IPS-18a (cell line): ENCODE measurements at regions not wholly inside any gene's neighbourhood (a gene's known extent, or its start where the extent isn't known, plus 50 kb on each side); places are given as distances from the start of the nearest gene placed in this dataset.

Experiments
- H3K27ac ChIP-seq: one replicate; pipeline ENCODE4 v1.5.1; 2013; ENCODE audit warnings: low read length
- H3K27me3 ChIP-seq: one replicate; pipeline ENCODE4 v1.6.1; 2013; ENCODE audit warnings: mild to moderate bottlenecking, low read length; ENCODE audit not compliant: control insufficient read depth, insufficient read depth
- H3K36me3 ChIP-seq: one replicate; pipeline ENCODE4 v1.6.1; 2013; ENCODE audit warnings: low read depth, low read length; ENCODE audit not compliant: control insufficient read depth
- H3K4me1 ChIP-seq: one replicate; pipeline ENCODE4 v1.6.1; 2013; ENCODE audit warnings: low read depth, low read length; ENCODE audit not compliant: control insufficient read depth
- H3K4me3 ChIP-seq: one replicate; pipeline ENCODE4 v1.5.1; 2013; ENCODE audit warnings: low read length
- H3K9ac ChIP-seq: one replicate; pipeline ENCODE4 v1.6.1; 2013; ENCODE audit warnings: mild to moderate bottlenecking, low read length, moderate library complexity
- H3K9me3 ChIP-seq: one replicate; pipeline ENCODE4 v1.6.1; 2013; ENCODE audit warnings: low read depth, low read length; ENCODE audit not compliant: control insufficient read depth

DNA sequence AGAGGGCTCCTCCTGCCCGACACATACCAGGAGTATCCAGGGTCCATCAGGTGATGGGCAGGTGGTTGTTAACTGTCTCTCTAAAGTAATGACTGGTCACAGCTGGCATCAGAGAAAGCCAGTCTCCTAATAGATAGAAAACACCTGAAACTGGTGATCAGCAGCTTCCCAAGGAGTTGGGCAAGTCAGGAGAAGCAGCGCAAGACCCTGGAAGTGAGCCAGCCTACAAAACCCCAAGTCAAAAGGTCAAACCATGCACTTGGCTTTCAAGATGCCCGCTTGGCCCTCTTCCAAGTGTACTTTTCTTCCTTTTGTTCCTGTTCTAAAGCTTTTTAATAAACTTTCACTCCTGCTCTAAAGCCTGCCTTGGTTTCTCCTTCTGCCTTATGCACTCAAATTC is 815.2 kb downstream of the DCDC2C start:
- Histone ChIP-seq H3K27ac (no peak overlapping the region), H3K9ac (no peak overlapping the region), H3K4me3 (no peak overlapping the region), H3K36me3 (no peaks in the 10 kb centered on the region), H3K9me3 (no peaks in the 10 kb centered on the region), H3K27me3 (no peaks in the 10 kb centered on the region), H3K4me1 (peaks cover 2% of the 10 kb centered on the region)

DNA sequence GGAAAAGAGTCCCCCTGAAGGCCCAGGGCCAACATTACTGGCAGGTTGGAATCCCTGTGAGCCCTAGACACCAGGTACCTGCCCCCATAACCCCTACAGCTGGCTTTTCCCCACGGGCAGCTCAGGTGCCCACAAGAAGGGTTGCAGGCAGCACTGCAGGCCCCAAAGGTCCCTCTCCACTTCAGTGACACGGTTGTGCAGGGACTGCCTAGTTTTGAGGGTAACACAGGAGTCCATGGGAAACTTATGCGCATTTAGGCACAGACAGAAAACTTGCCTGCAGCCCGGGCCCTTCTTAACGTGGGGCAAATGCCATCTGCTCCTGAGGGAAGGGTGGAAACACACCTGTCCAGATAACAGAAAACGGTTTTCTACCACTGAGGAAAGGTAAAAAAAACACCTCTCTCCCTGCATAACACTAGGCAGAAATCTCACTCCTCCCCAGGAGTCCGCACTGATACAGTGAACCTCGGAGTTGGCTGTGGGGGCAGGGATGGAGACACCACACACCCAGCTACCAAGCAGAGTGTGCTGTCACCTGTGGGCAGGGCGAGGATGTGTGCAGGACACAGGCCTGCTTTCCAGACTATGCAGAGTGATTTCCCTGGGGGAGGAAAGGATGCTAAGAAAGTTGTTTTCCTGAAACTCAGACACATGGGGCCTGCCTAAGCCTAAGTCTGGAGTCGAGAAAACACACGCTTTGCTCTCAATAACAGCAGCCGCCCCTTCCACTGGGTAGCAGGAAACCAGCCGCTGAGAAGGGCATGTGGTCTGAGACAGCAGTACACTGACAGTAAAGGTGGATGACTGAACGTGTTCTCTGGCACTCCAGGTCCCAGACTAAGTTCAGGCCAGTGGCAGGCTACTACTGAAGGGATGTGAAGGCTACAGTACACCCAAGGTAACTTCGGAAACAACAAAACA is 819.4 kb downstream of the DCDC2C start:
- H3K27ac ChIP-seq, result no peak overlapping the region

DNA sequence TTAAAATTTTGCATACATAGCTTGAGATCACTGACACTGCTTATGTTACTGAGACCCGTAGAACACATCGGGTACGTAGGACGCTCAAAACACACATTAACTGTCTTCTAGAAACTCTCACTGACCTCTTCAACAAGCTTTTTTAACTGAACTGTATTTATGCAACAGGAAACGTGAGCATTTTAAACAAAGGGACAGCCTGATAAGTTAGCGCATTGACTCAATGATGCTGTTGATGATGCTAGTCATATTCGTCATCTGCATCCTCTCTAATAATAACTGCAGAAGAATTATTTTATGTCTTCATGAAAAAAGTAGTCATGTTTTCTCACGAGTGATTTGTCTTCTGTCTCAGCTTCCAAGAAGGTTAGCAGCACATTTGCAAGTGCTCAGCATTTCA is 824.0 kb downstream of the DCDC2C start:
- Histone ChIP-seq H3K4me3 (no peak overlapping the region), H3K9ac (no peak overlapping the region), H3K9me3 (no peaks in the 10 kb centered on the region)

More for the DNA sequence above, 819.4 kb downstream of the DCDC2C start:
- Histone ChIP-seq H3K4me3 (no peak overlapping the region), H3K27me3 (no peaks in the 10 kb centered on the region), H3K9me3 (no peaks in the 10 kb centered on the region), H3K36me3 (no peaks in the 10 kb centered on the region), H3K9ac (no peak overlapping the region), H3K4me1 (peaks cover 2% of the 10 kb centered on the region)

DNA sequence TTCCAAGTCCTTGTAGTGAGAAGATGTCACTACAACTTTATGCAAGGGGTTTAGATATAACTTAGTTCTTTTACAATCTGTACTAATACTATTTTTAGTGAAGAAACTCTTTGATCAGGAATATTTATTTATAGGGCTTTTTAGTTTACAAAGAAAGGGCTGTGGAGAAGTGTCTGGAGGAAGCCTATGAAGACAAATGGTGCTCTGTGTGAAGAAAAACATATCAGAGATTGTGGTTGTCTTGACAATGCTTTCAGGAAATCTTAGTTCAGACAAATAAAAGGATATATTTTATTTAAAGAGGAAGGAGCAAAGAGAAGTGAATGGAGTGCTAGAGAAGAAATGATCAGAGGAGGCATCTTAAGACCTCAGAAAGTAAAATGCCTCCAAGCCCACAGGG is 824.9 kb downstream of the DCDC2C start:
- Histone ChIP-seq H3K27ac (no peak overlapping the region), H3K36me3 (no peaks in the 10 kb centered on the region), H3K4me1 (peaks cover 6% of the 10 kb centered on the region), H3K4me3 (no peak overlapping the region), H3K9me3 (no peaks in the 10 kb centered on the region), H3K27me3 (no peaks in the 10 kb centered on the region), H3K9ac (no peak overlapping the region)

More for the DNA sequence above, 824.0 kb downstream of the DCDC2C start:
- Histone ChIP-seq H3K27ac (no peak overlapping the region), H3K4me1 (peaks cover 6% of the 10 kb centered on the region), H3K27me3 (no peaks in the 10 kb centered on the region), H3K36me3 (no peaks in the 10 kb centered on the region)

DNA sequence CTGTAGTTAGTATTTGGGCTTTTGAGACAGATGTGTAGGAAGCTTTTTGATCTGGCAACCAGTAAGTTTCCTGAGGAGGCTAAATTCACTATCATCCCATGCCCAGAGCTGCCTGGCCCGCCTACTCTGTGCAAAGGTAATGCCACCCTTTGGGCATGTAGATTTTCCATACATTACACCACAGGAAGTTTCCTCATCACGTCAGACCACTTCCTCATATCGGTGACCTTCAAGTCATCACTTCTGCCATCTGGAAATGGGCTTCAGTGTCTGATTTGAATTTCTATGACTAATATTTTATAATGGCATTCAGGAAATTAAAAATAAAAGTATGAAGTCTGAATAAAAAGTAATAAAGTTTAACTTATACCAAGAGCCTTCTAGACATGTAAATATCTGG is 825.4 kb downstream of the DCDC2C start:
- Histone ChIP-seq H3K4me1 (peaks cover 6% of the 10 kb centered on the region), H3K9ac (no peak overlapping the region), H3K9me3 (no peaks in the 10 kb centered on the region), H3K4me3 (no peak overlapping the region), H3K27me3 (no peaks in the 10 kb centered on the region), H3K27ac (no peak overlapping the region), H3K36me3 (no peaks in the 10 kb centered on the region)

DNA sequence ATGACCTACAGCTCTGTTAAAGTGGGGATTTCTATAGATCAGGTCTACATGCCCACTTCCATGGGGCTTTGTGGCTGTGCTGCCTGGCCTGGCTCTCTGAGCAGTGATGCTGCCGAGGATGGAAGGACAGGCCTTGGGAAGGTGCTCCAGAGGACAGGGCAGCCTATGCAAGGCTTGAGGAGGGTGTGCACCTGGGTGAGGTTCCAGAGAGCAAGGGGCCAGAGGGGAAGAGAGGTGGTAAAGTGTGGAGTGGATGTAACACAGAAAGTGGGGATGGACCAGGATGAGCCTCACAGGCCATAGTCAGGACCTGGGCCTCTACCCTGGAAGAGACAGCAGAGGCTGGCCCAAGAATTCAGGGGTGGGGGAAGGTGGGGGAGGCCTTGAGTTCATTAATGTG is 826.4 kb downstream of the DCDC2C start:
- no peaks in the 10 kb centered on the region for H3K36me3 ChIP-seq
- H3K9me3 ChIP-seq, result no peaks in the 10 kb centered on the region
- H3K27me3 ChIP-seq, result no peaks in the 10 kb centered on the region
- H3K9ac ChIP-seq, result no peak overlapping the region
- no peak overlapping the region for H3K4me3 ChIP-seq
- H3K27ac ChIP-seq, result no peak overlapping the region
- H3K4me1 ChIP-seq, result peaks cover 6% of the 10 kb centered on the region

DNA sequence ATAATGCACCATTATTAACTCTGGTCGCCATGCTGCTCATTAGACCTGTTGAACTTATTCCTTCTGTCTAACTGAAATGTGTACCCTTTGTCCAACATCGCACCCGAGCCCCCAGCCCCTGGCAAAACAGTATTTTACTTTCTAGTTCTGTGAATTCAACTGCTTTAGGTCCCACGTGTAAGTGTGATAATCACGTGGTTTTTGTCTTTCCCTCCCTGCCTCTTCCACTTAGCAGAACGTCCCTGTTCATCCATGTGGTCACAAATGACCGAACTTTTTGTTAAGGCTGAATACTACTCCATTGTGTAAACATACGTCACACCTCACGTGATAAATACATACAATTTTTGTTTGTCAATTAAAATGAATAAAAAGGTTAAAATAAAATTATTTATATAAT is 826.9 kb downstream of the DCDC2C start:
- Histone ChIP-seq H3K9me3 (no peaks in the 10 kb centered on the region), H3K27me3 (no peaks in the 10 kb centered on the region), H3K4me1 (peaks cover 6% of the 10 kb centered on the region), H3K36me3 (no peaks in the 10 kb centered on the region), H3K27ac (no peak overlapping the region), H3K4me3 (no peak overlapping the region), H3K9ac (no peak overlapping the region)

DNA sequence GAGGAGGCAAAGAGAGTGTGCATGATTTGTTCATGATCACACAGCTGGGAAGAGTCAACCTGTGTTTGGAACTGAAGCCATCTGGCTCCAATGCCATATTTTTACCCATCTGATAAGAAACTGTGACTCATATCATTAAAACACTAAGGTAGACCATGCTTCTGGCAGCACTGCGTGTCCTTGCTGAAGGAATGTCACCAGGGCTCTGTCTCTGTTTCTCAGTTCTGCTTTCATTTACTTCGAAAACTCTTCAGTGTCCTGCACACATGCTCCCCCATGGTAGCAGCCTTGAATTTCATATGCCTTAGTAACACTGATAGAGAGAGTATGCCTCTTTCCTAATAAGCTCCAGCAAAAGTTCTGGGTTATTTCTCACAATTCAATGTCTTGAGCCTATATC is 830.4 kb downstream of the DCDC2C start:
- Histone ChIP-seq H3K4me1 (peaks cover 21% of the 10 kb centered on the region), H3K4me3 (no peak overlapping the region), H3K36me3 (no peaks in the 10 kb centered on the region), H3K27me3 (no peaks in the 10 kb centered on the region), H3K27ac (no peak overlapping the region), H3K9ac (no peak overlapping the region), H3K9me3 (no peaks in the 10 kb centered on the region)

DNA sequence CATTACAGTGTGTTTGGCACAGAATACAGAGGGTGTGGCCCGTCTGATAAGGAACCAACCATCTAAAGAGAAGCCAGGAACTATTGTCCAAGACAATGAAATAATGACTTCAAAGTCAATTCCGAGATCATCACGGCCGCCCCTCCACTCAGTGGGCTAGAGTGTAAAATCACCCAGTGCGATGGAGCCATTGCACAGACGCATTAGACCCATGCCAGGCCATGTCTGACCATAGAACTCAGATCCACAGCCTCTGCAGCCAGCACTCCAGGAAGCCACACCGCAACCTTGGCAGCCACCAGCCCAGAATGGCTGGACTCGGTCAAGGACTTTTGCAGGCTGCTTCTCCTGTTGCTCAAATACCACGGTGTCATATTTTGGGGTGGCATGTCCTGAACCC is 835.7 kb downstream of the DCDC2C start:
- no peak overlapping the region for H3K9ac ChIP-seq
- no peaks in the 10 kb centered on the region for H3K27me3 ChIP-seq
- no peak overlapping the region for H3K27ac ChIP-seq
- no peaks in the 10 kb centered on the region for H3K9me3 ChIP-seq
- H3K4me3 ChIP-seq, result no peak overlapping the region
- H3K4me1 ChIP-seq, result peaks cover 15% of the 10 kb centered on the region
- H3K36me3 ChIP-seq, result no peaks in the 10 kb centered on the region

DNA sequence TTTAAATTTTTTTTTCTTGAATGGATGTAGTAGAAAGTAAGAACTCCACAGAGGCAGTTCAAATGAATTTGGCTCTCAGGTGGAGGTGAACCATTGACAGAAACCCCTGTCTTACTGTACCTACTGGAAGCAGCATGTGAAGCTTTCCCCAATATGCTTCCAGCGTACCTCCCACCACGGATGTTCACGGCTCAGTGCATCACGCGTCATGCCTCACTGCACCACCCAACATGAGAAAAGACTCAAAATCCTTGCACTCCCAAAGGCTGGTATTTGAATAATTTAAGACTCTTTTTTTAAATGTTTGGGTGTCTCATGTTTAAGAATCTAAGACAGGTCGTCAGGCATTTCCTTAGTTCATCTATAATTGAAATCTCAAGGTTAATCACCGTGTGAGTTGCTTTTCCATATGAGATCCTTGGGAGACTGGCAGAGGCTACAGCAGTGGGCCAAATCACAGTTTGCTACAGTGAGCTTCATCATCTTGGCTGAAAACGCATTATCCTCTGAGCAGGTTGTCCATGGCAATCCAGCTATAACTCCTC is 846.4 kb downstream of the DCDC2C start:
- Histone ChIP-seq H3K4me1 (no peaks in the 10 kb centered on the region), H3K9me3 (no peaks in the 10 kb centered on the region), H3K27ac (no peak overlapping the region), H3K9ac (no peak overlapping the region), H3K36me3 (no peaks in the 10 kb centered on the region), H3K4me3 (no peak overlapping the region), H3K27me3 (no peaks in the 10 kb centered on the region)

DNA sequence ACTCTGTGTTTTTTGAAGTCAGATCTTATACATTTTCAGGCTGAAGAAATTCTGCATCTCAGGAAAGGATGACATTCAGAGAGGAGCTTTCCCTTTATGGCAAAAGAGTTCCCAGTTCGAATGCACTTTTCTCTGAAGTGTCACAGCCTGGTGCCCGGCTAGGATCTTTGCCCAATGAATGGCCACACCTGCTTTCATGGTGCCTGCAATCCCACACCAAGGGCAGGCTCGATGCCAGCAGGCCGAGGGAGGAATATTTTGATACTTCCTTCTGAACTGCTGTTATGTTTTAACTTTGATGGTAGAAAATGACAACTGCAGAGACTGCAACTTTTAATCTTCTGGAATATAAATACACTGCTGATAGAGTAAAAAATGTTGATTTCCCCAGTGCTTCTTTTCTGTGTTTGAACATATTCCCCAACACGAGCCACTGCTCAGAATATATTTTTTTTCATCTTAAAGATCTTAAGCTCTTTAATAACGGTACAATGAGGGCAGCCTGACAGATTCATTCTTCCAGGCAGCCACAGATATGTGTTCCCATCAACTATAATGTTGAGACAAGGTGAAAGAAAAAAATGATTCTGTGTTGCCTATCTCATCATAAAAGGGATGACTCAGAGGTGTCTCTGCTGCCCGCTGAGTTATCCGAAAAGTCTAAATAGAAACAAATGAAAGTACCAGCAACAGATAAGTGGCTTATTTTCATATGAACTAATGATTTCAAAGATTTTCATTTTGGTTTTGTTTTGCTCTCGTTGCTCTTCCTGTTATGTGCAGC is 848.5 kb downstream of the DCDC2C start:
- H3K4me3 ChIP-seq, result no peak overlapping the region
- no peaks in the 10 kb centered on the region for H3K27me3 ChIP-seq
- no peaks in the 10 kb centered on the region for H3K9me3 ChIP-seq
- H3K9ac ChIP-seq, result no peak overlapping the region
- H3K27ac ChIP-seq, result no peak overlapping the region
- H3K36me3 ChIP-seq, result no peaks in the 10 kb centered on the region
- no peaks in the 10 kb centered on the region for H3K4me1 ChIP-seq
